ENCODE measurements at regions not wholly inside any gene's neighbourhood (a gene's known extent, or its start where the extent isn't known, plus 50 kb on each side); places are given as distances from the start of the nearest gene placed in this dataset.

DNA sequence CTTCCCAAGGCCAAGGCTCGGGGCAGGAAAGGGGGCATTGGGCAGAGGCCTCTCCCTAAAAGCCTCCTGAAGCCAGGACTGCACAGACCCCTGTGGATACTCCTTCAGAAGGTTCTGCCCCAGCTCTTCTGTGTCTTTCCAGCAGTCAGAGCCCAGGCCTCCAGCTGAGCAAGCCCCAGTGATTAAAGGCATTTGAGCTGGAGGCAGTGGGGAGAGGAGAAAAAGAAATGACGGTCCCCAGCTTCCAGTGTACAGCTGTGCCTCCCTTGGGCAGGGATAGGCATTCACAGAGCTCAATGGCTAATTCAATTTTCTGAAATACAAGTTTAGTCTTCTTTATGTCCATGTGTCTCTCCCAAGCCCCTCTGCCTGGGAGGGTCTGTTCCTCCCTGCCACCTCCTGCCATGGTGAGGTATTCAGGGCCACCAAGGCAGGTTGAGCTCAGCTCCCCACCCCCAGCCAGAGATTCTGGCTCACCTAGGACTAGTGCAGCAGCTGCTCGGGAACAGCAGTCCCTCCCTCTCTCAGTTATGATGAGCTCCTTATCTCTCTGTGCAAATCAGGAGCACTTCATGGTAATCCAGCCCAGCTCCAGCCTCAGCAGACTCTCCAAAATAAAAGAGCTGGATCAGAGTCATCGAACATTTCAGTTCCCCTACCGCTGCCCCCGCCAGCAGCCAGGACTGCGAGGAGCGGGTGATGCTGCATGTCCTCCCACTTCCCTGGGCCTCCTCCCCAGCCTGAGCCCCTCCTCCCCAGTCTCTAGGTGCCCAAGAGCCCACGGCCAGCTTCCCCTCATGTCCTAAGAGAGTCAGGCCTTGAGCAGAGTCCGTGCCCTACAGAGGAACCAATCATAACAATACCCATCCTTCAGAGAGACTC is 208.4 kb upstream of the ZC3H12A start:
- Histone ChIP-seq H3K4me3 (no peak overlapping the region), H3K27ac (no peak overlapping the region)

DNA sequence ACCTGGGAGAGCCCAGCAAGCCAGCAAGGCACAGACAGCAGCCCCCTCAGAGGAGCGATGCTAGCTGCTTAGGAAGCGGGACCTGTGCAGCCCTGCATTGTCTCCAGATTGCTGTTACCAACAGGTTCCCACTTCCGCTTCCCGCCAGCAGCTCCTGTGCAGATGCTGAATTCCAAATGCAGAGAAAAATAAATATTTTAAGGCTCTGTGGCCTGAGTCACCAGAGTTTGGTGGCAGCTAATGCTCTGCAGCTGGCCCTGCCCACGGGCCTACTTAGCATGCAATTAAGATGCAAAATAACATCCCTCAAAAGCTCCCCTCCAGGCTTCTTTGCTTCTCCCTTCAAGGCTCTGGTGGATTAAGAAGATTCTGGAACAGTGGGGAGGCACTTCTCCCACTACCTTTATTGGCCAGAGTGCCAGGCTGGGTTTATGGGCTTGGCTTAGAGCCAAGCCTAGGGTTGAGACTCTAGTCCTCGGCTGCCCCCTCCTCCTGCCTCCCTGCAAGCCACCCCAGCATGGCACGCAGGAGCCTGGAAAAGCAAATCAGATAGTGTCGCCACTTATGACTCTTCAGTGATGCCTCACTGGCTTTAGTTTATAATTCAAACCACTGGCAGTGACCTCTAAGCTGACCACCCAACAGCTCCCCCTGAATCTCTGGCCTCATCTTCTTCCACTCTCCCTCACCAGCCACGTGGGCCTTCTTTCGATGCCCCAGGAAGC is 207.1 kb upstream of the ZC3H12A start:
- Histone ChIP-seq H3K27ac (no peak overlapping the region), H3K4me3 (no peak overlapping the region)

DNA sequence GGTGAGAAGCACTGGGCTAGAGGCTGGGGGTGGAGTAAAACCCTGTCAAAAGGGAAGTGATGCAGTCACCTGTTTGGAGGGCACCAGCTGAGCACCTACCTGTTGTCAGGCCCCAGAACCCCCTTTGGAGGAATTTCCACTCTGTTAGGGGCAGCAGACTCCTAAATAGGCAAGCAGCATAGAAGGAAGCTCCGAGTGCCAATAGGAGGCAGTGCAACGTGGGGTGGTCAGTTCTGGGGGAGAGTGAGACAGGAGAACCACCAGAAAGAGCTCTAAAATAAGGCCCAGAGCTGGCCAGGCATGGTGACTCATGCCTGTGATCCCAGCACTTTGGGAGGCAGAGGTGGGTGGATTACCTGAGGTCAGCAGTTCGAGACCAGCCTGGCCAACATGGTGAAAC is 203.7 kb upstream of the ZC3H12A start:
- no peak overlapping the region for H3K4me3 ChIP-seq
- H3K27ac ChIP-seq: no peak overlapping the region

DNA sequence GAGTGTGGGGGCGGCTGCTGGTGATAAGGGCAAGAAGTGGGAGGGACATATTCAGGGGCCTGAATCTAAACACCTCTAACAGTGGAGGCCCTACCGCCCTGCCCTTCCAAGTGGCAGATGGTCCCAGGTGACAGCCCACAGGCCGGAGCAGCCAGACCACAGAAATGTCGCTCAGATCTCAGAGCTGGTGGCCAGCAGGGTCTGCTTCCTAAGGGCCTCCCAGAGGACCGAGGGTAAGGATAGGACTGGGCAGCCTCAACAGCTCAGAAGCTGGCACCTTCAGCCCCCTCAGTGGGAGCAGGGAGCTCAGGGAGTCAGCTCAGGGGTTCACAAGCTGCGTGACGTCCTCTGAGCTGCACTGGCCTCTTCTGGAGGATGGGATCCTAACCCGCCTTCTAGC is 201.8 kb upstream of the ZC3H12A start:
- no peak overlapping the region for H3K27ac ChIP-seq
- no peak overlapping the region for H3K4me3 ChIP-seq

DNA sequence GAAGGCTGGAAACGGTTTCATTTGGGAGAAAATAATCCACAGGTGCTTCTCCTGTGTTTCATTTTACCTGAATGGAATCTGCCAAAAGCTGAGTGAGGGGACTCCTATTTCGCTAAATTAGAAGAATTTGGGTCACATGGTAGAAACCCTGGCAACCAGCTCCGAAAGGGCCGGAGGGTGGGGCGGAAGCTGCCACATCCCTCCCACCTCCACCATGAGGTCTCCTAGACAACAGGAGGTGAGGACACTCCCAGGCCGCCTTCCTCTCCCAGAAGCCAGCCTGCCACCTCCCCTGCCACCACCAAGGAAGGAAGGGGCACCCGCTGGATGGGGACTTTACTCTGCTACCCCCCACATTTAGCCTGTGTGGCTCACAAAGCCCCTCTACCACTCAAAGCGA is 199.9 kb upstream of the ZC3H12A start:
- no peak overlapping the region for H3K27ac ChIP-seq
- H3K4me3 ChIP-seq: no peak overlapping the region

DNA sequence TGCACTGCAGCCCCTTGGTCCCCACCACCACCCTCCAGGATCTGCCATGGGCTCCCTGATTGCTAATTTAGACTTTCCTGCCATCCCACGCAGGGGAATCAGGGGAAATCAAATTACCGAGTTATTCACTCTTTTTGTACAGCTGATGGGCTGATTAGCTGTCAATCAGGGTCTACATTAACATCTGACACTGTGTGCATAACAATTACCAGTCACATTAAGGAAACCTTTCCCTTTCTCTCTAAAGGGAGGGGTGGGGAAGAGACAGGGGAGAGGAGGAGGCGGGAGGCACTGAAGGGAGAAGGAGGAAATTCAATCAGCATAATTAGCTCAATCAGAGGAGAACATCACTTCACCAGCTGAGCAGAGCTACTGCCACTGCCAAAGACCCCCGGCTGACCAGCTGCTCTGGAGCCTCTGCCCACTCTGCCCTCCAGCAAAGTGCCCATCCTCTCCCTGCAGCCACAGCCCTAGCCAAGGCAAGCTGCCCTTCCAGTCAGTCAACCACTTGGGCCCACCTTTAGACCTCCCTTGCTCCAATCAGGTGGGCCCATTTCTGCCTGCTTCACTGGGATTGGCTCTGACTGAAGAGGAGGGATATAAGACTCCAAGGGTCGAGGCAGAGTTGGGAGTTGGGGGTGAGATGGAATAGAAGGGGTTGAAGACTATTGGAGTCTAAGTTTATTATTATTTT is 199.3 kb upstream of the ZC3H12A start:
- no peak overlapping the region for H3K4me3 ChIP-seq
- H3K27ac ChIP-seq: no peak overlapping the region

DNA sequence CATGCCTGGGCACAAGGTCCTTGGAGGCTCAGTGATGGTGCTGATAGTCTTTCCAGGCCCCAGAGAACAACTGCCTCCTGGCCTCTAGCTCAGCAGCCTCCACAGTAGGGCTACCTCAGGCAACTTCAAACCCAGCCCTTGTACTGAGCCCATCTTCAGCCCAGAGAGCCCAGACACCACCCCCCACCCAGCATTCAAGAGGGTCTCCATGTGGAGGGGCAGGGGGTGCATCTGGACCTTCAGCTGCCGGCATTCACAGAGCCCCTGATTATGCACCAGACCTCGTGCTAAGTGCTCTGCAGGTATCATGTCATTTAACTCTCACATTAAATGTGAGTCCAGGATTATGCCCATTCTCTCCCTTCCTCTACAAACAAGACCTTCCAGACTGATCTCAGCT is 197.0 kb upstream of the ZC3H12A start:
- no peak overlapping the region for H3K4me3 ChIP-seq
- no peak overlapping the region for H3K27ac ChIP-seq

DNA sequence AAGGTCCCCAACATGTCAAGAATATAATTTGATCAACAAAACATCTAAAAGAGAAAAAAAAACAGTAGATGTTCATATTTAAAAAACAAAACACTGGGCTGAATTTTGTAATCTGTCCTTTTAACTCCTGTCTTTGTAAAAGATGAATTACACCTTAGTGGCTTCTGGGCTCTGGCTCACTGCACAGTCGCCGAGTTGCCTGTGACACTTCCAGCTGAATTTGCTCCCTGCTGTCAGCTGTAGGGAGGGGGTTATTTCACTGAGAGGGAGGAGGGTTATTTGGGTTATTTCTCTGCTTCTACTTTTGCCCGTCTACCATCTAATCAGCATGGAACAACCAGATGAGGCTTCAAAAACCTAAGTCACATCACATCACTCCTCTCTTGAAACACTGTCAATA is 193.0 kb upstream of the ZC3H12A start:
- H3K27ac ChIP-seq: no peak overlapping the region
- no peak overlapping the region for H3K4me3 ChIP-seq

DNA sequence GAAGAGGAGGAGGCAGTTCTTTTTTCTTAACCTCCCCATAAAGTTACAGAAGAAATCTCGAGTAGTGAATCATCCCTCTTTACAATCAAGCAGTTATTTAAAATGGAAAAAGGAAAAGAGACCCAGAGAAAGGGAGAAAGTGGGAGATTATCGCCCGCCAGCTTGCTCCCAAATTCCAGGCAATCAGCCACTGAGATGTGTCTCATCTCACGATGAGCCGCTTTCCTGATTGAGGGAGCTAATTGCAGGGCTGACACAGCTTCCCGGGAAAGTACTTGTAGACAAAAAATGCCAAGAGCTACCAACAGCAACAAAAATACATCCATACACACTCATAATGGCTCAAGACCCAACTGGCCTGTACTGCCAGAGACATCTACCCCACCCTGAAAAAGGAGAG is 191.6 kb upstream of the ZC3H12A start:
- H3K27ac ChIP-seq: no peak overlapping the region

DNA sequence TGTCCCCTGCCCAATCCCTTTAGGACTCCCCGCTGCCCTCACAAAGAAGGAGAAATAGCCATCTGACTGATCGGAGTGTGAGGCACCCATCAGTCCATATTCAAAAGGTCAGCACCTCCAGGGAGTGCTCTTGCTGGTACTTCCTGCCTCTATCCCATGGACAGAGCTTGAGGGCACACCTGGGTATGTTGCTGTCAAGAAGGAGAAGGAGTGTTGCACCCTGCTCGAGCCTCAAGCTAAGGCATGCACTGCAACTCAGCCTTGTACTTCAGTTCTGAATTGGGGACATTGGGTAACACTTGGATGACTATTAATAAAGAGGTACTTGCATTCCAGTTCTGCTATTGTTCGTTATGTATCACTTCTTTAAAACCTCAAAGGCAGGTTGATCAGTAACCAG is 190.3 kb upstream of the ZC3H12A start:
- Histone ChIP-seq H3K4me3 (no peak overlapping the region), H3K27ac (no peak overlapping the region)

More for the DNA sequence above, 191.6 kb upstream of the ZC3H12A start:
- no peak overlapping the region for H3K4me3 ChIP-seq

DNA sequence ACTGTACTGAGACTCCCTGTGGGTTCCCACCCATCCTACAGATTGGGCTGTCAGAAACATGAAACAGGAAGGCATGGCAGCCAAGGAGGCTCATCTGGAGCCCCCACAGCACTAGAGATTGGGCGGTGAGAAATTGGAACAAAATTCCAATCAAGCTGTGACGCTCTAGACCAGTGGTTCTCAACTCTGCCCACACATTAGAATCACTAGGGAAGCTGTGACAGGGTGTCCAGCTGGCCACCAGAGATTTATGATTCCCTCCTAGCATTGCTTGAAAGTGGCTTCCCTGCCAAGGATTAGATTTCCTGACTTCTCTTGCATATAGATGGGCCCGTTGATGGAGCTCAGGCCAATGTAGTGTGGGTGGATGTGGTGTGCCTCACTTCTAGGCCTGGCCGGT is 187.5 kb upstream of the ZC3H12A start:
- no peak overlapping the region for H3K27ac ChIP-seq
- H3K4me3 ChIP-seq: no peak overlapping the region

DNA sequence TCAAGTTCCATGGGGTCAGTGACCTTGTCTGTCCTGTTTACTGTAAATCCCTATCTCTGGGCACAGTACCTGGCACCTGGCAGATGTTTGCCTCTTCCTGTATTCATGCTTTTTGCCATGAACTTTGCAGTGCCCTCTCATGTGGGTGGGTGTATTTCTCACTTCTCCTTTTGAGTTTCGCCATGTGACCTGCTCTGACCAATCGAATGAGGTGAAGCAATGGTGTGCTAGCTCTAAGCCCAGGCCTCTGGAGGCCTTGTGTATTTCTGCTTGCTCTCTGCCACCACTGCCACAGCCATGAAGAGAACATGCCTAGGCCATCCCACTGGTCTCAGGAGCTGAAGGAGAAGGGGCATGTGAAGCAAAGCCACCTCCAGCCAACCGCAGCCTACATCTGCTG is 185.5 kb upstream of the ZC3H12A start:
- Histone ChIP-seq H3K27ac (peak overlapping the region in 1 of 21 experiments; percentile 71), H3K4me3 (no peak overlapping the region)

DNA sequence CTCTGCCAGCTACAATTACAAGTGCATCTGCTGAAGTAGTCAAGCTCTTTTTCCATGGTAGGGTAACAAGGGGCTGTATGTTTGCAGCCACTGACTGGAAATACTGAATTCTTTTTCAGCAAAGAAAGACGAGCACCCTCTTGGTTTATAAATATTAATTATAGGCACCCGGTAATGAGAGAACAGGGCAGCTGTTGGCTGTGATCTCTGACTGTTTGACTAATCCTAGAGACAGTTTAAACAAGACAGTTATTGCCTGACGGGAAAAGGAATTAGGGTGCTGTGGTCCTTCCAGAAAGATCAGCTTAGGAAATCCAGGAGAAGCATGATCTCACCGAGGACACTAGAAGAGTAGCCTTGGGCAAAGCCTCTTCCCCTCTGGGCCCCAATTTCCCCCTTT is 183.7 kb upstream of the ZC3H12A start:
- Histone ChIP-seq H3K27ac (no peak overlapping the region), H3K4me3 (no peak overlapping the region)

DNA sequence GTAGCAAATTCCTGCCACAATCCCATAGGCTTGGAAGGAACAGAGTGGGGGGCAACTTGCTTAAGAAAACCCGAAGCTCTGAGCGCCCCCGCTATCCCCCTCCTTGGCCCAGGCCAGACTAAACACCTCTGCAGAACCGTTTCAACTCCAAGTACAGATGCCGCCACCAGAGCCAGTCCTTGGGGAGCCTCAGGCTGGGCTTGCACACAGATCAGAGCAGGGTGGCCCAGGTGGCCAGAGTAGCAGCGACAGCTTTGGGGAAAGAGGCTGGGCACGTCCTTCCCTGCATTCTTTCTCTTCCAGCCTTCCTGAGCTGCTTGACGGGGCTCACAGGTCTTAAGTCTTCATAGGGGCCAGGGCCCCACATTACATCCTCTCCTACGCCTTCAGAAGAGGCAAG is 181.6 kb upstream of the ZC3H12A start:
- no peak overlapping the region for H3K27ac ChIP-seq
- H3K4me3 ChIP-seq: no peak overlapping the region

DNA sequence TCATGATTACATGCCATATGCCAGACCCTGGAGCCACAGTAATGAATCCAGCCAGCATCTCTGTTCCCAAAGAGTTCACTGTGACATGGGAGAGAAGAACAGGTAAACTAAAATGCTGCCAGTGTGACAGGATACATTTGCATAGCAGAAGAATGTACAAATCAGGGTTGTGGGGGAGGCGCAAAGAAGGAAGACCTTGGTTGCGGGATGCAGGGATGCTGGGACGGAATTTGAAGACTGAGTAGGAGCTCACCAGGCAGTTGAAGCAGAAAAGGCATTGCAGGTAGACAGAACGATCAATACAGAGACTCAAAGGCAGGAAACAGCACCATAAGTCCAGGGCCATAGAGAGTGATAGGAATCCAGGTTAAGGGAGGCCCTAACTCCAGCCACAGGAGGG is 180.3 kb upstream of the ZC3H12A start:
- Histone ChIP-seq H3K4me3 (no peak overlapping the region), H3K27ac (no peak overlapping the region)

DNA sequence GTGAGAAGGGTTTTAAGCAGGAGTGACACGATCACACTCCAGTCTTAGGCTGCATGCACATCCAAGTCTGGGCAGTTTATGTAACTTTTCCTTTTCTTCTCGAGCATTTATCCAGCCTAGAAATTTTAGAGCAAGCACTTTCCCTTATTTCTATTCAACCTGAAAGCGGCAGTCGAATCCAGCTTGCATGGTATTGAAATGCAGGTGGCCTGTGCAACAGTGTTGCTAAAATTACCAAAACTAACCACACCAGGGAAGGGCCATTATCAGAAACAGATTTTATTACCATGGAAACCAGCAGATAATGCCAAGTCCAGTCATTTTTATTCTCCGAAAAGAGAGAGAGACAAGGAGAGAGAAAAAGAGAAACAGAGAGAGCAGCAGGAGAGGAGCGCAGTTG is 179.9 kb upstream of the ZC3H12A start:
- Histone ChIP-seq H3K4me3 (no peak overlapping the region), H3K27ac (no peak overlapping the region)

DNA sequence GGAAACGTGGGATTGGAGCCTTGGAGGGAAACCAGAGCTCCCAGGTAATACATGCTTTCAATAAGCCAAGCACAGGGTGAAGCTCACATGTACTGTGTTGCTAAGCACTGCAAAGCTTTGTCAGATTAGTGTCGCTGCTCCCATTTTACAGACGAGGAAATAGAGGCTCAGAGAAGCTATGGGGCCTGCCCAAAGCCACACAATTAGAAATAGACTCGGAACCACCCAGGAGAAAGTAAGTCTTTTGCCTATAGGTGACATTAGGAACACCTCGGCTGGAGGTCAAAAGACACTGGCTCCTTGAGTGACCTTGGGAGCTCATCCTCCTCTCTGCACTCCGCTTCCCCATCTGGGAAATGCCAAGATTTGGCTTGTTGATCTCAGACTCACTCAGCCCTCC is 175.6 kb upstream of the ZC3H12A start:
- Histone ChIP-seq H3K4me3 (no peak overlapping the region), H3K27ac (no peak overlapping the region)

DNA sequence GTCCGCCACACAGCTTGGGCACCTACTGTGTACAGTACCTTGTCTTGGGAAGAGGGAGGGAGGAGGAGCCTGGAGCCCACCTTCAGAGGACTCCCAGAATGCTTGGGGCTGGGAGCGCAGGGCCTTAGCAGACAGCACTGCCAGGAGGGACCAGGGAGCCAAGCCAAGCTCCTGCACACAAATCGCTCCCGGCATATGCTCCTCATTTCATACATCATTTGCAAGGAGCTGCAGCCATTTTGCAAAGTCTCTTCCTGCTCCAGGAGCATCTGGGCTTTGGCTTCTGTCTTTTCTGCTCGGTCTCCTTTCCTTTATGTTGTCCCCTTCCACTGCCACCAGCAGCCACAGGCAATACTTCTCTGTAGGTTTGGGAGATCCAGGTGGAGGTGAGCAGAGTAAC is 175.2 kb upstream of the ZC3H12A start:
- no peak overlapping the region for H3K27ac ChIP-seq
- no peak overlapping the region for H3K4me3 ChIP-seq

DNA sequence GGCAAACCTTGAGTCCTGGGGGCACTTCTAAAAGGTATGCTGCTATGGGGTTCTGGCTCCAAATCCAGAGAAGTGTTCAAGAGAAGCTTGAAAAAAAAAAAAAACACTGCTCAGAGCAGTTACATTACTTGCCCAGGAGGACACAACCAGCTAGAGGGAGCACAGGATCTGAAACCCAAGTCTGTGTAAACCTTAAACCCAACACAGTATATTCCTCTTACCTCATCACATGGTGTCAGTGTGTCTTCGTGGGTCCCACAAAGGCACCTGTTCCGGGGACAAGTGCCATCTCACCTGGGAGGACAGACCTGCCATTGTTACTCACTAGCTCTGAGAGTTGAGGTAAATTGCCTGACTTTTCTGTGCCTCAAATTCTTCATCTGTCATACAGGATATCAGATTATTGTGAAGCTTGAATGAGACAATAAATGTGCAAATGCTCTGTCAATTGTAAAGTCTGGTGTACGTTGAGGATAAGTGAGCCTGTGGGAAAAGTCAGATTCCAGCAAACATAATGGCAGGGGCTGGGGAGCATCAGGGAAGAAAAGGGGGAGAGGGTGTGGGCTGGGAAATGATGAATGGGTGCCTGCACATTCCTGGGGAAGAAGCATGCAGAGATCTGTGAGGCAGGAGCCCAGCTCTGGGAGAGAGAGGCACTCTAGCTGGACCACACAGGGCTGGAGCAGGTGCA is 170.4 kb upstream of the ZC3H12A start:
- no peak overlapping the region for H3K27ac ChIP-seq
- H3K4me3 ChIP-seq: no peak overlapping the region

DNA sequence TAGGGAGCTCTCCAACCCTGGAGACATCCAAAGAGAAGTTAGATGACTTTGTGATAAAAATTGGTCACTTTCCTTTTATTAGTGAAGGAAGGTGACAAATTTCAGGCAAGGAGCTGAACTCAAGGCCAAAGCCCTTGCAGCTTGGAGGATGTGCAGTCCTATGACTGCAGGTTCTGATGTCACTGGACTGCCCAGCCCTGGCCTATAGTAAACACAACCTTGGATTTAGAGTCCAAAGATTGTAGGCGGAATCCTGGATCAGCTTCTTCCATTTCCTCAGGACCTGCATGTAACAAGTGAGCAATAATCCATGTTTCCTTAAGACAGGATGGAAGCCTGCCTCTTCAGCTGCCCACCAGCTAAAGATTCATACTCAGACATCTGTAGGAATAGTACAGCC is 169.3 kb upstream of the ZC3H12A start:
- no peak overlapping the region for H3K27ac ChIP-seq
- H3K4me3 ChIP-seq: no peak overlapping the region
